Heart right ventricle (tissue), 16 donors: ENCODE measurements at regions not wholly inside any gene's neighbourhood (a gene's known extent, or its start where the extent isn't known, plus 50 kb on each side); places are given as distances from the start of the nearest gene placed in this dataset.

Source experiments
- ATAC-seq, 8 donors: fragments of 200-7000 bp; cut with Tn5 transposase; one replicate each; pipeline ENCODE4 v1.9.1; 2020; ENCODE audit warnings: mild to moderate bottlenecking in 8 of 8, moderate library complexity in 8 of 8, moderate number of reproducible peaks in 1 of 8
- DNase-seq, 2 donors: peaks; one replicate each; pipeline ENCODE4 v3.0.0-alpha.2; 2020
- H3K27ac ChIP-seq, 10 donors: fragments of 200-600 bp; sonication (generic) in 2 of 10; one replicate each; pipeline versions ENCODE4 v1.5.0 to v1.8.0; 2020 to 2022; ENCODE audit warnings: mild to moderate bottlenecking in 3 of 10
- H3K27me3 ChIP-seq, 7 donors: fragments of 200-600 bp; one replicate each; pipeline ENCODE4 v1.8.0; 2021 to 2022; ENCODE audit warnings: mild to moderate bottlenecking in 2 of 7
- H3K36me3 ChIP-seq, 9 donors: fragments of 200-600 bp; sonication (generic) in 1 of 9; one replicate each; pipeline versions ENCODE4 v1.5.0 to v1.8.0; 2020 to 2022; ENCODE audit warnings: mild to moderate bottlenecking in 2 of 9
- H3K4me1 ChIP-seq, 9 donors: fragments of 200-600 bp; sonication (generic) in 1 of 9; one replicate each; pipeline versions ENCODE4 v1.5.0 to v1.8.0; 2020 to 2022; ENCODE audit warnings: mild to moderate bottlenecking in 4 of 9
- H3K4me3 ChIP-seq, 10 donors: fragments of 200-600 bp; sonication (generic) in 2 of 10; one replicate each; pipeline versions ENCODE4 v1.5.0 to v1.8.0; 2020 to 2022; ENCODE audit warnings: mild to moderate bottlenecking in 7 of 10, moderate library complexity in 2 of 10
- H3K9me3 ChIP-seq, 11 donors: fragments of 200-600 bp in 10 of 11; sonication (generic) in 2 of 11; one replicate each; pipeline versions ENCODE4 v1.5.0 to v1.8.0; 2013 to 2022; ENCODE audit warnings: mild to moderate bottlenecking in 2 of 11, control low read depth in 1 of 11, moderate library complexity in 1 of 11
- WGBS, 2 donors: extraction: QIAGEN DNeasy Blood & Tissue Kit; methylation state at CpG; one replicate each; pipeline ENCODE4 v1.1.7; 2013; ENCODE audit warnings: inconsistent platforms in 1 of 2; 5-methylcytosine and 5-hydroxymethylcytosine counted together
- intact Hi-C, 10 donors: fragments of 100-400 bp; cut with DNase I; formaldehyde crosslinking; loops; one replicate each; pipeline versions ENCODE4 v1.11.1 to v1.14.2; 2022
- TF ChIP-seq, protein P1 (sequence below), 9 donors: fragments of 200-600 bp; sonication (generic) in 2 of 9; IDR thresholded peaks; one replicate each; pipeline versions ENCODE4 v1.5.0 to v1.8.0; 2021 to 2022; ENCODE audit warnings: antibody characterized with exemption in 9 of 9, mild to moderate bottlenecking in 5 of 9, moderate library complexity in 1 of 9
- donor health status: Arrhythmogenic right ventricular cardiomyopathy.
- donor health status: ischemic (EF 13 %, LVEDD 7.1; RV severe dilation, severe dysfunction).
- donor health status: healthy with polysubstance abuse.
- donor health status: DM: no; HTN: yes; CAD: no.
- donor health status: DM: no; HTN: no; CAD: no.
- donor health status: ischemic (EF 25% LVEDD 6.9; RV normal size, moderate dysfunction).
- donor health status: ischemic (EF 25% LVEDD 5.7; RV mildly dilated, moderate dysfunction).
- donor health status: healthy.
- donor health status: DM: yes; HTN: yes; CAD: no.
- donor health status: Ischemic cardiomyopathy.
- donor health status: ischemic (EF 35%, LVEDD 5.7; RV mildly dilated, moderate dysfunction).
- donor health status: nonischemic (EF 11% LVEDD 7.7; RV severe dilation, severe dysfunction).
- donor health status: DM: yes; HTN: yes; CAD: no.
- donor health status: PGD.
- donor health status: ischemic (EF 29% LVEDD 5.4; RV normal size, mild dysfunction).
- donor health status: nonischemic (EF 23%, LVEDD 6.1; RV moderate dilation, normal function).

DNA sequence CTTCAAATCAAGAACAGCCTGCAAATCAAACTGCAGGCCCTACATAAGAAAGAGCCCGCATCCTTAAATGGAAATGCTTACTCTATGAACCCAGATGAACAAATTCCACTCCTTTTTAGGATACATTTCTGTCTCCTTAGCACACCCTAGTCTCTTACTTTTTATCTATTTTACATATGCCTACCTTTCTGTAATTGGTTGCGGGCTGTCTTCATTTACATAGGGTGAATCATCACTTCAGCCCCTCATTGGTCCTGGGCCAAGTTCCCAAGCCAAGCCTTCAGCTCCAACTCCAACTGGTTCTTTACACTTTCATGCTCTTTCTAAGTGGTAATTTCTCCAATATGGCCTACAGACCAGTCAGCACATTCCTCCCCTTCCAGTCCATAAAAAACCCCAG, 219.3 kb downstream of the TRAM1L1 start:
- intact Hi-C loops: no loop called here
- no peak overlapping the region for H3K4me3 ChIP-seq
- H3K27me3 ChIP-seq: no peaks in the 10 kb centered on the region
- H3K4me1 ChIP-seq: no peaks in the 10 kb centered on the region
- peaks cover 0 to 2% (median 0%) of the 10 kb centered on the region in 11 donors for H3K9me3 ChIP-seq
- TF ChIP-seq, protein P1, sequence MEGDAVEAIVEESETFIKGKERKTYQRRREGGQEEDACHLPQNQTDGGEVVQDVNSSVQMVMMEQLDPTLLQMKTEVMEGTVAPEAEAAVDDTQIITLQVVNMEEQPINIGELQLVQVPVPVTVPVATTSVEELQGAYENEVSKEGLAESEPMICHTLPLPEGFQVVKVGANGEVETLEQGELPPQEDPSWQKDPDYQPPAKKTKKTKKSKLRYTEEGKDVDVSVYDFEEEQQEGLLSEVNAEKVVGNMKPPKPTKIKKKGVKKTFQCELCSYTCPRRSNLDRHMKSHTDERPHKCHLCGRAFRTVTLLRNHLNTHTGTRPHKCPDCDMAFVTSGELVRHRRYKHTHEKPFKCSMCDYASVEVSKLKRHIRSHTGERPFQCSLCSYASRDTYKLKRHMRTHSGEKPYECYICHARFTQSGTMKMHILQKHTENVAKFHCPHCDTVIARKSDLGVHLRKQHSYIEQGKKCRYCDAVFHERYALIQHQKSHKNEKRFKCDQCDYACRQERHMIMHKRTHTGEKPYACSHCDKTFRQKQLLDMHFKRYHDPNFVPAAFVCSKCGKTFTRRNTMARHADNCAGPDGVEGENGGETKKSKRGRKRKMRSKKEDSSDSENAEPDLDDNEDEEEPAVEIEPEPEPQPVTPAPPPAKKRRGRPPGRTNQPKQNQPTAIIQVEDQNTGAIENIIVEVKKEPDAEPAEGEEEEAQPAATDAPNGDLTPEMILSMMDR (IDR thresholded peaks at IDR 0.05): no peak
- no peak overlapping the region for H3K27ac ChIP-seq
- no peak for DNase-seq
- WGBS, 2 donors: 85 to 88% methylated on average over 2 of the region's 2 CpGs
- ATAC-seq: no peak
- no peaks in the 10 kb centered on the region for H3K36me3 ChIP-seq

DNA sequence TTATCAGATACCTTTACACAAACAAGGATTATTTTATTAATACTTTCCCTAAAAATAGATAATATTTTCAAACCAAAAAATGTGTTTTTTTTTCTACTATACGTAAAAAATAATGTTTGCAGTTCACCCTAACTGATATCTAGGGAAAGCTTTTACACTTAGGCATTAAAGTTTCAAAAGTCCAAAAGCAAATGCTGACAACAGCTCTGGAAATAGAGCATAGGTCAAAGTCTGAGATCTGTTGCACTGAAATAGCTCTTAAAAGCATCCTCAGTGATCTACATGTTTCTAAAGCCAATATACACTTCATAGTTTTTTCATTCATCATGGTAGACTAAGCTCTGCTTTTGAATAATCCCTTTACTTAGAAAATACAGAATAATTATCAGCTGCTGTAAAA, 222.8 kb downstream of the TRAM1L1 start:
- H3K27me3 ChIP-seq: no peaks in the 10 kb centered on the region
- TF ChIP-seq, protein P1 (IDR thresholded peaks at IDR 0.05): no peak
- WGBS, 2 donors: 80 to 81% methylated on average over 1 of the region's 1 CpG
- DNase-seq: no peak
- H3K36me3 ChIP-seq: no peaks in the 10 kb centered on the region
- no peak for ATAC-seq
- no peak overlapping the region for H3K4me3 ChIP-seq
- no peaks in the 10 kb centered on the region for H3K9me3 ChIP-seq
- no peak overlapping the region for H3K27ac ChIP-seq
- H3K4me1 ChIP-seq: no peaks in the 10 kb centered on the region
- intact Hi-C loops: no loop called here

DNA sequence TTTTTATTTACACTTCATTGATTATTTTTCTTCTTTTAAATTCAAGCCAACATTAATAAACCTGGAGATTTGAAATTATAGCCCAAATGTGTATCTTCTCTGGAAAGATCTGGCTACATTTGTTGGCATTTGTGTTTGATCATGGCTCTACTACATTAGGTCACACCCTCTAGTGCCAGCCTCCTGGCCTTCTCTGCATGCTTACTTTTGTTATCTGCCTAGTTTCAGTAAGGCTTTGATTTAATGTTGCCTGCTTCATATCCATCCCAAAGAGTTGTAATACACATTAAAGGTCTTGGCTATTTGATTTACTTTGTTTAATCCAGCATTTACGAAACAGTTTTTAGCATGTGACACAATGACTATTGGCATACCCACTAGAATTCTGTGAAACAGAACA, 224.5 kb downstream of the TRAM1L1 start:
- H3K27me3 ChIP-seq: no peaks in the 10 kb centered on the region
- H3K4me3 ChIP-seq: no peak overlapping the region
- intact Hi-C loops: no loop called here
- 92 to 94% methylated on average over 1 of the region's 1 CpG for WGBS, 2 donors
- DNase-seq (no peak), ATAC-seq (no peak)
- TF ChIP-seq, protein P1 (IDR thresholded peaks at IDR 0.05): no peak
- no peak overlapping the region for H3K27ac ChIP-seq
- no peaks in the 10 kb centered on the region for H3K36me3 ChIP-seq
- H3K4me1 ChIP-seq: no peaks in the 10 kb centered on the region
- no peaks in the 10 kb centered on the region for H3K9me3 ChIP-seq

DNA sequence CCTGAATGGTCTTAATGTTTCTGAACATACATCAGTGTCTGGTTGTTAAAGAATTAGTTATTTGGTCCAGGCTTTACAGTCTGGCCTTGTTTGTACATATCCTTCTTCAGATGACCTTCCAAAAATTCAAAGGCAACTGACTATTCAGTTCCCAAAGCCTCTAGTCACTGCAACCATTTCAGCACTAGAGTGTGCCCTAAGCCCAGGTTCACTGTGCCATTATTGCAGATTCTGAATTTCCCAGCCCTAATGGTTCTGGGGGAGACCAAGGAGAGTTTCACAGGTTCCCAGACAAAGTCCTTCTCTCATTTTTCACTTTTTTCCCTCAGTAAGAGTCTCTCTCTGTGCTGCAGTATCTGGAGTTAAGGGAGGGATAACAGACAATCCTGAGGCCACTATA, 235.8 kb downstream of the TRAM1L1 start:
- H3K27me3 ChIP-seq: no peaks in the 10 kb centered on the region
- no peak overlapping the region for H3K4me3 ChIP-seq
- intact Hi-C loops: no loop called here
- no peaks in the 10 kb centered on the region for H3K36me3 ChIP-seq
- TF ChIP-seq, protein P1 (IDR thresholded peaks at IDR 0.05): no peak
- no peaks in the 10 kb centered on the region for H3K4me1 ChIP-seq
- no peak for DNase-seq
- no peaks in the 10 kb centered on the region for H3K9me3 ChIP-seq
- ATAC-seq: no peak
- H3K27ac ChIP-seq: no peak overlapping the region

DNA sequence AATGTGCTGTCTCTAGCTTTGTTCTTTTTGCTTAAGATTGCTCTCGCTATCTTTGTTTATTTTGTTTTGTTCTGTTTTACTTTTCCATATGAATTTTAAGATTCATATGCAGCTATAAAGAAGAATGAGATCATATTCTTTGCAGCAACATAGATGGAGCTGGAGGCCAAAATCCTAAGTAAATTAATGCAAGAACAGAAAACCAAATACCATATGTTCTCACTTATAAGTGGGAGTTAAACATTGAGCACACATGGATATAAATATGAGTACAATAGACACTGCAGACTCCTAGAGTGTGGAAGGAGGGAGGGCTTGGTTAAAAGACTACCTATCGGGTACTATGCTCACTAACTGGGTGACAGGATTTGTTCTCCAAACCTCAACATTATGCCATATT, 237.8 kb downstream of the TRAM1L1 start:
- WGBS, 2 donors: 91 to 94% methylated on average over 2 of the region's 2 CpGs
- H3K27me3 ChIP-seq: no peaks in the 10 kb centered on the region
- DNase-seq (no peak), ATAC-seq (no peak)
- H3K27ac ChIP-seq: no peak overlapping the region
- no peaks in the 10 kb centered on the region for H3K36me3 ChIP-seq
- intact Hi-C loops: no loop called here
- H3K4me1 ChIP-seq: no peaks in the 10 kb centered on the region
- no peaks in the 10 kb centered on the region for H3K9me3 ChIP-seq
- TF ChIP-seq, protein P1 (IDR thresholded peaks at IDR 0.05): no peak
- no peak overlapping the region for H3K4me3 ChIP-seq
